HL-60 (cell line): ENCODE measurements at regions not wholly inside any gene's neighbourhood (a gene's known extent, or its start where the extent isn't known, plus 50 kb on each side); places are given as distances from the start of the nearest gene placed in this dataset.

Experiments used
- DNase-seq, 2 experiments: peaks; one replicate each; pipeline ENCODE4 v3.0.0-alpha.2; 2010 to 2020; ENCODE audit warnings: low read depth in 1 of 2, low spot score in 1 of 2
- H3K27ac ChIP-seq: fragments of 250-450 bp; sonication (Bioruptor Pico); replicated peaks from 2 replicates; pipeline ENCODE4 v1.5.1; 2020; ENCODE audit warnings: mild to moderate bottlenecking, moderate library complexity
- H3K27me3 ChIP-seq: fragments of 250-450 bp; sonication (Bioruptor Pico); 2 replicates; pipeline ENCODE4 v1.5.1; 2021; ENCODE audit warnings: mild to moderate bottlenecking, moderate library complexity; ENCODE audit not compliant: insufficient read depth, poor library complexity, severe bottlenecking
- H3K4me3 ChIP-seq: replicated peaks from 2 replicates; pipeline ENCODE4 v1.5.1; 2011; ENCODE audit warnings: mild to moderate bottlenecking, control low read depth, low read length; ENCODE audit not compliant: insufficient read depth
- GABPA ChIP-seq: IDR thresholded peaks from 2 replicates; pipeline ENCODE4 v1.6.1; 2012; ENCODE audit warnings: low read depth
- POLR2AphosphoS5 ChIP-seq: IDR thresholded peaks from 2 replicates; pipeline ENCODE4 v1.6.1; 2012; ENCODE audit warnings: low read depth
- SPI1 ChIP-seq: IDR thresholded peaks from 2 replicates; pipeline ENCODE4 v1.6.1; 2012; ENCODE audit warnings: low read depth, mild to moderate bottlenecking, borderline replicate concordance
- TF ChIP-seq, protein P1 (sequence below): IDR thresholded peaks from one replicate; pipeline ENCODE4 v1.5.1; 2011; ENCODE audit warnings: low read length, control low read depth, inconsistent platforms; ENCODE audit not compliant: insufficient read depth
- TF ChIP-seq, protein P2 (sequence below): IDR thresholded peaks from 2 replicates; pipeline ENCODE4 v1.6.1; 2012; ENCODE audit warnings: low read depth; ENCODE audit not compliant: insufficient replicate concordance

GRCh38 chr7:33661430-33662160 lies 243.7 kb upstream of the BMPER start:
- Histone ChIP-seq H3K4me3 (no peak overlapping the region), H3K27ac (no peak overlapping the region), H3K27me3 (no peaks in the 10 kb centered on the region)
- TF ChIP-seq SPI1 = peak; percentile 87
- TF ChIP-seq GABPA = no peak
- DNase-seq = no peak

- no peak for DNase-seq
- no peak overlapping the region for H3K27ac ChIP-seq
- no peaks in the 10 kb centered on the region for H3K27me3 ChIP-seq
- no peak overlapping the region for H3K4me3 ChIP-seq
- TF ChIP-seq, protein P1, sequence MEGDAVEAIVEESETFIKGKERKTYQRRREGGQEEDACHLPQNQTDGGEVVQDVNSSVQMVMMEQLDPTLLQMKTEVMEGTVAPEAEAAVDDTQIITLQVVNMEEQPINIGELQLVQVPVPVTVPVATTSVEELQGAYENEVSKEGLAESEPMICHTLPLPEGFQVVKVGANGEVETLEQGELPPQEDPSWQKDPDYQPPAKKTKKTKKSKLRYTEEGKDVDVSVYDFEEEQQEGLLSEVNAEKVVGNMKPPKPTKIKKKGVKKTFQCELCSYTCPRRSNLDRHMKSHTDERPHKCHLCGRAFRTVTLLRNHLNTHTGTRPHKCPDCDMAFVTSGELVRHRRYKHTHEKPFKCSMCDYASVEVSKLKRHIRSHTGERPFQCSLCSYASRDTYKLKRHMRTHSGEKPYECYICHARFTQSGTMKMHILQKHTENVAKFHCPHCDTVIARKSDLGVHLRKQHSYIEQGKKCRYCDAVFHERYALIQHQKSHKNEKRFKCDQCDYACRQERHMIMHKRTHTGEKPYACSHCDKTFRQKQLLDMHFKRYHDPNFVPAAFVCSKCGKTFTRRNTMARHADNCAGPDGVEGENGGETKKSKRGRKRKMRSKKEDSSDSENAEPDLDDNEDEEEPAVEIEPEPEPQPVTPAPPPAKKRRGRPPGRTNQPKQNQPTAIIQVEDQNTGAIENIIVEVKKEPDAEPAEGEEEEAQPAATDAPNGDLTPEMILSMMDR = no peak
- TF ChIP-seq, protein P2, sequence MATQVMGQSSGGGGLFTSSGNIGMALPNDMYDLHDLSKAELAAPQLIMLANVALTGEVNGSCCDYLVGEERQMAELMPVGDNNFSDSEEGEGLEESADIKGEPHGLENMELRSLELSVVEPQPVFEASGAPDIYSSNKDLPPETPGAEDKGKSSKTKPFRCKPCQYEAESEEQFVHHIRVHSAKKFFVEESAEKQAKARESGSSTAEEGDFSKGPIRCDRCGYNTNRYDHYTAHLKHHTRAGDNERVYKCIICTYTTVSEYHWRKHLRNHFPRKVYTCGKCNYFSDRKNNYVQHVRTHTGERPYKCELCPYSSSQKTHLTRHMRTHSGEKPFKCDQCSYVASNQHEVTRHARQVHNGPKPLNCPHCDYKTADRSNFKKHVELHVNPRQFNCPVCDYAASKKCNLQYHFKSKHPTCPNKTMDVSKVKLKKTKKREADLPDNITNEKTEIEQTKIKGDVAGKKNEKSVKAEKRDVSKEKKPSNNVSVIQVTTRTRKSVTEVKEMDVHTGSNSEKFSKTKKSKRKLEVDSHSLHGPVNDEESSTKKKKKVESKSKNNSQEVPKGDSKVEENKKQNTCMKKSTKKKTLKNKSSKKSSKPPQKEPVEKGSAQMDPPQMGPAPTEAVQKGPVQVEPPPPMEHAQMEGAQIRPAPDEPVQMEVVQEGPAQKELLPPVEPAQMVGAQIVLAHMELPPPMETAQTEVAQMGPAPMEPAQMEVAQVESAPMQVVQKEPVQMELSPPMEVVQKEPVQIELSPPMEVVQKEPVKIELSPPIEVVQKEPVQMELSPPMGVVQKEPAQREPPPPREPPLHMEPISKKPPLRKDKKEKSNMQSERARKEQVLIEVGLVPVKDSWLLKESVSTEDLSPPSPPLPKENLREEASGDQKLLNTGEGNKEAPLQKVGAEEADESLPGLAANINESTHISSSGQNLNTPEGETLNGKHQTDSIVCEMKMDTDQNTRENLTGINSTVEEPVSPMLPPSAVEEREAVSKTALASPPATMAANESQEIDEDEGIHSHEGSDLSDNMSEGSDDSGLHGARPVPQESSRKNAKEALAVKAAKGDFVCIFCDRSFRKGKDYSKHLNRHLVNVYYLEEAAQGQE = no peak
- TF ChIP-seq POLR2AphosphoS5 (no peak), GABPA (no peak), SPI1 (no peak)
Observed at GRCh38 chr7:33666531-33666930, 238.8 kb upstream of the BMPER start.

GRCh38 chr7:33667196-33667595 lies 238.1 kb upstream of the BMPER start:
- no peak for TF ChIP-seq SPI1
- no peak for TF ChIP-seq GABPA
- TF ChIP-seq POLR2AphosphoS5 = no peak
- TF ChIP-seq, protein P2 = no peak
- TF ChIP-seq, protein P1 = no peak
- Histone ChIP-seq H3K27me3 (no peaks in the 10 kb centered on the region), H3K27ac (no peak overlapping the region), H3K4me3 (no peak overlapping the region)
- no peak for DNase-seq

GRCh38 chr7:33669251-33669670 lies 236.1 kb upstream of the BMPER start:
- no peak for DNase-seq
- TF ChIP-seq GABPA (no peak), SPI1 (no peak), POLR2AphosphoS5 (no peak)
- TF ChIP-seq, protein P1 = no peak
- TF ChIP-seq, protein P2 = no peak
- H3K27ac ChIP-seq = no peak overlapping the region
- H3K4me3 ChIP-seq = no peak overlapping the region
- H3K27me3 ChIP-seq = peaks cover 1% of the 10 kb centered on the region
